Adipocyte (in vitro differentiated cells): ENCODE measurements at regions not wholly inside any gene's neighbourhood (a gene's known extent, or its start where the extent isn't known, plus 50 kb on each side); places are given as distances from the start of the nearest gene placed in this dataset.
A peak's percentile ranks its signal among the peaks of the same experiment; 100 is the strongest.

ENCODE experiments used
- DNase-seq: peaks from one replicate; pipeline ENCODE4 v3.0.0-alpha.2; 2015; ENCODE audit warnings: low read depth
- H3K27me3 ChIP-seq: replicated peaks from 2 replicates; pipeline ENCODE4 v1.7.0; 2013; ENCODE audit warnings: mild to moderate bottlenecking, low read length, moderate library complexity; ENCODE audit not compliant: control insufficient read depth, insufficient read depth
- H3K36me3 ChIP-seq: 2 replicates; pipeline ENCODE4 v1.7.0; 2013; ENCODE audit warnings: low read length, mild to moderate bottlenecking, moderate library complexity; ENCODE audit not compliant: control insufficient read depth, insufficient read depth, severe bottlenecking
- H3K4me1 ChIP-seq: 2 replicates; pipeline ENCODE4 v1.7.0; 2013; ENCODE audit warnings: mild to moderate bottlenecking, low read length, moderate library complexity; ENCODE audit not compliant: control insufficient read depth, insufficient read depth
- H3K4me3 ChIP-seq: 2 replicates; pipeline ENCODE4 v1.7.0; 2013; ENCODE audit warnings: mild to moderate bottlenecking, low read length, moderate library complexity
- H3K9ac ChIP-seq: 2 replicates; pipeline ENCODE4 v1.7.0; 2013; ENCODE audit warnings: mild to moderate bottlenecking, low read length, moderate library complexity
- H3K9me3 ChIP-seq: 2 replicates; pipeline ENCODE4 v1.7.0; 2013; ENCODE audit warnings: mild to moderate bottlenecking, low read length, moderate library complexity; ENCODE audit not compliant: control insufficient read depth

GRCh38 chr6:134474955-134475354 is 157.0 kb upstream of the SGK1 start:
- Histone ChIP-seq H3K27me3 (no peaks in the 10 kb centered on the region), H3K36me3 (no peaks in the 10 kb centered on the region), H3K9me3 (no peaks in the 10 kb centered on the region), H3K9ac (no peak overlapping the region), H3K4me1 (no peaks in the 10 kb centered on the region), H3K4me3 (no peak overlapping the region)
- no peak for DNase-seq

GRCh38 chr6:134472661-134473060 is 154.7 kb upstream of the SGK1 start:
- Histone ChIP-seq H3K4me3 (no peak overlapping the region), H3K36me3 (no peaks in the 10 kb centered on the region), H3K9ac (no peak overlapping the region), H3K4me1 (no peaks in the 10 kb centered on the region), H3K9me3 (no peaks in the 10 kb centered on the region), H3K27me3 (no peaks in the 10 kb centered on the region)
- DNase-seq, result peak; percentile 17

- no peak overlapping the region for H3K4me3 ChIP-seq
- no peak for DNase-seq
- no peaks in the 10 kb centered on the region for H3K9me3 ChIP-seq
- no peak overlapping the region for H3K9ac ChIP-seq
- no peaks in the 10 kb centered on the region for H3K36me3 ChIP-seq
- H3K4me1 ChIP-seq, result peaks cover 5% of the 10 kb centered on the region
- no peaks in the 10 kb centered on the region for H3K27me3 ChIP-seq
These were observed 154.1 kb upstream of the SGK1 start for GRCh38 chr6:134472046-134472445.

GRCh38 chr6:134470457-134470975 is 152.6 kb upstream of the SGK1 start:
- no peaks in the 10 kb centered on the region for H3K36me3 ChIP-seq
- no peak for DNase-seq
- H3K27me3 ChIP-seq, result no peaks in the 10 kb centered on the region
- no peak overlapping the region for H3K4me3 ChIP-seq
- no peaks in the 10 kb centered on the region for H3K9me3 ChIP-seq
- H3K4me1 ChIP-seq, result peaks cover 11% of the 10 kb centered on the region
- no peak overlapping the region for H3K9ac ChIP-seq

- Histone ChIP-seq H3K27me3 (no peaks in the 10 kb centered on the region), H3K9me3 (no peaks in the 10 kb centered on the region), H3K36me3 (no peaks in the 10 kb centered on the region), H3K4me1 (peaks cover 13% of the 10 kb centered on the region), H3K9ac (no peak overlapping the region), H3K4me3 (no peak overlapping the region)
- no peak for DNase-seq
These were observed 152.0 kb upstream of the SGK1 start for GRCh38 chr6:134469702-134470456.

GRCh38 chr6:134468633-134469032 is 150.7 kb upstream of the SGK1 start:
- no peak overlapping the region for H3K9ac ChIP-seq
- no peaks in the 10 kb centered on the region for H3K27me3 ChIP-seq
- no peaks in the 10 kb centered on the region for H3K9me3 ChIP-seq
- no peaks in the 10 kb centered on the region for H3K36me3 ChIP-seq
- H3K4me1 ChIP-seq, result peaks cover 15% of the 10 kb centered on the region
- DNase-seq, result no peak
- no peak overlapping the region for H3K4me3 ChIP-seq

- peaks cover 15% of the 10 kb centered on the region for H3K4me1 ChIP-seq
- H3K9ac ChIP-seq, result no peak overlapping the region
- H3K27me3 ChIP-seq, result no peaks in the 10 kb centered on the region
- H3K36me3 ChIP-seq, result no peaks in the 10 kb centered on the region
- DNase-seq, result no peak
- no peak overlapping the region for H3K4me3 ChIP-seq
- H3K9me3 ChIP-seq, result no peaks in the 10 kb centered on the region
These were observed 149.7 kb upstream of the SGK1 start for GRCh38 chr6:134467620-134468019.

GRCh38 chr6:134466771-134467525 is 149.0 kb upstream of the SGK1 start:
- Histone ChIP-seq H3K36me3 (no peaks in the 10 kb centered on the region), H3K4me1 (peaks cover 15% of the 10 kb centered on the region), H3K27me3 (no peaks in the 10 kb centered on the region), H3K4me3 (no peak overlapping the region), H3K9ac (no peak overlapping the region), H3K9me3 (no peaks in the 10 kb centered on the region)
- peak; percentile 52 for DNase-seq

GRCh38 chr6:134464690-134465411 is 146.9 kb upstream of the SGK1 start:
- no peak for DNase-seq
- Histone ChIP-seq H3K9me3 (no peaks in the 10 kb centered on the region), H3K9ac (no peak overlapping the region), H3K27me3 (no peaks in the 10 kb centered on the region), H3K4me1 (peaks cover 15% of the 10 kb centered on the region), H3K4me3 (no peak overlapping the region), H3K36me3 (no peaks in the 10 kb centered on the region)

- Histone ChIP-seq H3K9ac (no peak overlapping the region), H3K36me3 (no peaks in the 10 kb centered on the region), H3K4me1 (no peaks in the 10 kb centered on the region), H3K27me3 (no peaks in the 10 kb centered on the region), H3K4me3 (no peak overlapping the region), H3K9me3 (no peaks in the 10 kb centered on the region)
- no peak for DNase-seq
These were observed 141.1 kb upstream of the SGK1 start for GRCh38 chr6:134458857-134459657.
